Loucy (cell line): ENCODE measurements at regions not wholly inside any gene's neighbourhood (a gene's known extent, or its start where the extent isn't known, plus 50 kb on each side); places are given as distances from the start of the nearest gene placed in this dataset.
"Not testable (repeated sequence)": the region's sequence is repeated elsewhere in the genome, so short reads cannot be mapped to it uniquely, and the experiment has no call there.

ENCODE experiments used
- EZH2phosphoT487 ChIP-seq: fragments of 200-600 bp; IDR thresholded peaks from 2 replicates; pipeline ENCODE4 v1.6.1; 2018; ENCODE audit warnings: antibody characterized with exemption, mild to moderate bottlenecking, moderate library complexity, borderline replicate concordance
- TF ChIP-seq, protein P1 (sequence below): fragments of 200-600 bp; sonication (generic); conservative IDR thresholded peaks from 2 replicates; pipeline ENCODE4 v1.5.1; 2014; ENCODE audit warnings: mild to moderate bottlenecking, antibody characterized with exemption, low read length

DNA sequence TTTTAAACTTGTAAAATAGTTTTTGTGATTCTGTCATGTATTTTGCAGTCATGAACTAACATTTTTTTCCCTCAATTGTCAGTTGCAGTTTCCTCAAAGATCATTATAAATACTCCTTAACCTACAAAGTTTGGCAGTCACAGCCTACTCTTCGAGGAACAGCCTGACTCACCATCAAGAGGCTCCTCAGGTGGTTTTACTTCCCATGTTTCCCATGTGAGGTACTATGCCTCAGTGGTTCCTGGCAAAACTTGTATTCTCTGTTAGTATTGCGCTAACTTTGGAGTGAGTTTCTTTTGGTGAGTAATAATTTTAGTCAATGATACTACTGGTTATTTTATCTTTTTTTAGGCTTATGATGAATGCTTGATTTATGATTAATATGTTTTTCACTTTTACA, 513.7 kb downstream of the SPATA31A6 start:
- TF ChIP-seq, protein P1, sequence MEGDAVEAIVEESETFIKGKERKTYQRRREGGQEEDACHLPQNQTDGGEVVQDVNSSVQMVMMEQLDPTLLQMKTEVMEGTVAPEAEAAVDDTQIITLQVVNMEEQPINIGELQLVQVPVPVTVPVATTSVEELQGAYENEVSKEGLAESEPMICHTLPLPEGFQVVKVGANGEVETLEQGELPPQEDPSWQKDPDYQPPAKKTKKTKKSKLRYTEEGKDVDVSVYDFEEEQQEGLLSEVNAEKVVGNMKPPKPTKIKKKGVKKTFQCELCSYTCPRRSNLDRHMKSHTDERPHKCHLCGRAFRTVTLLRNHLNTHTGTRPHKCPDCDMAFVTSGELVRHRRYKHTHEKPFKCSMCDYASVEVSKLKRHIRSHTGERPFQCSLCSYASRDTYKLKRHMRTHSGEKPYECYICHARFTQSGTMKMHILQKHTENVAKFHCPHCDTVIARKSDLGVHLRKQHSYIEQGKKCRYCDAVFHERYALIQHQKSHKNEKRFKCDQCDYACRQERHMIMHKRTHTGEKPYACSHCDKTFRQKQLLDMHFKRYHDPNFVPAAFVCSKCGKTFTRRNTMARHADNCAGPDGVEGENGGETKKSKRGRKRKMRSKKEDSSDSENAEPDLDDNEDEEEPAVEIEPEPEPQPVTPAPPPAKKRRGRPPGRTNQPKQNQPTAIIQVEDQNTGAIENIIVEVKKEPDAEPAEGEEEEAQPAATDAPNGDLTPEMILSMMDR: not testable (repeated sequence)
- TF ChIP-seq EZH2phosphoT487: not testable (repeated sequence)
